Loucy (cell line): ENCODE measurements at regions not wholly inside any gene's neighbourhood (a gene's known extent, or its start where the extent isn't known, plus 50 kb on each side); places are given as distances from the start of the nearest gene placed in this dataset.

Experiments used
- H2AFZ ChIP-seq: fragments of 200-600 bp; sonication (generic); 2 replicates; pipeline ENCODE4 v1.6.0; 2016; ENCODE audit warnings: antibody characterized with exemption, mild to moderate bottlenecking, low read length, moderate library complexity
- H3F3A ChIP-seq: fragments of 200-600 bp; 2 replicates; pipeline ENCODE4 v1.6.0; 2016; ENCODE audit warnings: antibody characterized with exemption, low read depth, mild to moderate bottlenecking
- H3K27me3 ChIP-seq: fragments of 200-600 bp; sonication (generic); 2 replicates; pipeline ENCODE4 v1.6.1; 2014; ENCODE audit warnings: low read length, mild to moderate bottlenecking; ENCODE audit not compliant: insufficient read depth, poor library complexity, severe bottlenecking
- H3K36me3 ChIP-seq: fragments of 200-600 bp; sonication (generic); 2 replicates; pipeline ENCODE4 v1.6.1; 2016; ENCODE audit warnings: low read length; ENCODE audit not compliant: insufficient read depth
- H3K4me1 ChIP-seq: fragments of 200-600 bp; sonication (generic); 2 replicates; pipeline ENCODE4 v1.5.1; 2014; ENCODE audit warnings: low read length, mild to moderate bottlenecking; ENCODE audit not compliant: insufficient read depth, poor library complexity, severe bottlenecking
- H3K4me2 ChIP-seq: fragments of 200-600 bp; sonication (generic); 2 replicates; pipeline ENCODE4 v1.6.0; 2014; ENCODE audit warnings: antibody characterized with exemption, low read length, low read depth, mild to moderate bottlenecking; ENCODE audit not compliant: poor library complexity, severe bottlenecking
- H3K4me3 ChIP-seq: fragments of 200-600 bp; sonication (generic); 2 replicates; pipeline ENCODE4 v1.5.1; 2014; ENCODE audit warnings: low read length, mild to moderate bottlenecking, mixed read lengths; ENCODE audit not compliant: poor library complexity, severe bottlenecking
- H3K79me2 ChIP-seq: fragments of 200-600 bp; sonication (generic); 2 replicates; pipeline ENCODE4 v1.6.1; 2014; ENCODE audit warnings: low read length; ENCODE audit not compliant: insufficient read depth
- H3K9ac ChIP-seq: fragments of 200-600 bp; sonication (generic); 2 replicates; pipeline ENCODE4 v1.6.0; 2014; ENCODE audit warnings: mild to moderate bottlenecking, low read depth, low read length, moderate library complexity; ENCODE audit not compliant: poor library complexity, severe bottlenecking
- H3K9me2 ChIP-seq: fragments of 200-600 bp; sonication (generic); replicated peaks from 2 replicates; pipeline ENCODE4 v1.6.1; 2016; ENCODE audit warnings: low read depth, low read length, mixed read lengths
- H3K9me3 ChIP-seq: fragments of 200-600 bp; sonication (generic); 2 replicates; pipeline ENCODE4 v1.6.1; 2014; ENCODE audit warnings: mild to moderate bottlenecking, antibody characterized with exemption, low read length, low read depth; ENCODE audit not compliant: insufficient read depth
- H4K20me1 ChIP-seq: fragments of 200-600 bp; sonication (generic); 2 replicates; pipeline ENCODE4 v1.6.0; 2014; ENCODE audit warnings: antibody characterized with exemption, low read length, mild to moderate bottlenecking; ENCODE audit not compliant: insufficient read depth, poor library complexity, severe bottlenecking
- EZH2phosphoT487 ChIP-seq: fragments of 200-600 bp; IDR thresholded peaks from 2 replicates; pipeline ENCODE4 v1.6.1; 2018; ENCODE audit warnings: antibody characterized with exemption, mild to moderate bottlenecking, moderate library complexity, borderline replicate concordance
- TF ChIP-seq, protein P1 (sequence below): fragments of 200-600 bp; sonication (generic); conservative IDR thresholded peaks from 2 replicates; pipeline ENCODE4 v1.5.1; 2014; ENCODE audit warnings: mild to moderate bottlenecking, antibody characterized with exemption, low read length

DNA sequence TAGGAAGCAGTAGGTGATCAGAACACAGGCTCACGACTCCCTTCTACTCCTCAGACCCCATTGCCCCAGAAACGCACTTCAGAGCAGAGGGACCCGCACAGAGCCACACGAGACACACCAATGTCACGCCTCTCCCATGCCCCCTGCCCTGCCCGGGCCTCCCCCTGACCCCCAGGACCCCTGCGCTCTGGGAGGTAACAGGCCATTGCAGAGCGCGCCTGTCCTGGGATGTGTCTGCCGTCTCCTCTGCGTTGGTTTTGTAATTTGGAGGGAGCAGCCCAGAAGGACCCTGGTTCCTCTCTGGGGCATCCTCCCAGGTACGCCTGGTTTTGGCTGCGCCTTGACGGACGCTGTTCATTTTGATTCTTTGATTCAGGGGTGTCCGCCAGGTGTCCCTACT lies 85.4 kb downstream of the UNCX start:
- no peak overlapping the region for H2AFZ ChIP-seq
- no peak overlapping the region for H3K9ac ChIP-seq
- H3K79me2 ChIP-seq: no peaks in the 10 kb centered on the region
- no peak overlapping the region for H3K4me3 ChIP-seq
- H3K27me3 ChIP-seq: no peaks in the 10 kb centered on the region
- H3K9me3 ChIP-seq: no peaks in the 10 kb centered on the region
- no peaks in the 10 kb centered on the region for H3K9me2 ChIP-seq
- H3K36me3 ChIP-seq: no peaks in the 10 kb centered on the region
- H3K4me1 ChIP-seq: no peaks in the 10 kb centered on the region
- no peaks in the 10 kb centered on the region for H4K20me1 ChIP-seq
- no peak overlapping the region for H3K4me2 ChIP-seq
- TF ChIP-seq, protein P1, sequence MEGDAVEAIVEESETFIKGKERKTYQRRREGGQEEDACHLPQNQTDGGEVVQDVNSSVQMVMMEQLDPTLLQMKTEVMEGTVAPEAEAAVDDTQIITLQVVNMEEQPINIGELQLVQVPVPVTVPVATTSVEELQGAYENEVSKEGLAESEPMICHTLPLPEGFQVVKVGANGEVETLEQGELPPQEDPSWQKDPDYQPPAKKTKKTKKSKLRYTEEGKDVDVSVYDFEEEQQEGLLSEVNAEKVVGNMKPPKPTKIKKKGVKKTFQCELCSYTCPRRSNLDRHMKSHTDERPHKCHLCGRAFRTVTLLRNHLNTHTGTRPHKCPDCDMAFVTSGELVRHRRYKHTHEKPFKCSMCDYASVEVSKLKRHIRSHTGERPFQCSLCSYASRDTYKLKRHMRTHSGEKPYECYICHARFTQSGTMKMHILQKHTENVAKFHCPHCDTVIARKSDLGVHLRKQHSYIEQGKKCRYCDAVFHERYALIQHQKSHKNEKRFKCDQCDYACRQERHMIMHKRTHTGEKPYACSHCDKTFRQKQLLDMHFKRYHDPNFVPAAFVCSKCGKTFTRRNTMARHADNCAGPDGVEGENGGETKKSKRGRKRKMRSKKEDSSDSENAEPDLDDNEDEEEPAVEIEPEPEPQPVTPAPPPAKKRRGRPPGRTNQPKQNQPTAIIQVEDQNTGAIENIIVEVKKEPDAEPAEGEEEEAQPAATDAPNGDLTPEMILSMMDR: no peak
- H3F3A ChIP-seq: no peaks in the 10 kb centered on the region

DNA sequence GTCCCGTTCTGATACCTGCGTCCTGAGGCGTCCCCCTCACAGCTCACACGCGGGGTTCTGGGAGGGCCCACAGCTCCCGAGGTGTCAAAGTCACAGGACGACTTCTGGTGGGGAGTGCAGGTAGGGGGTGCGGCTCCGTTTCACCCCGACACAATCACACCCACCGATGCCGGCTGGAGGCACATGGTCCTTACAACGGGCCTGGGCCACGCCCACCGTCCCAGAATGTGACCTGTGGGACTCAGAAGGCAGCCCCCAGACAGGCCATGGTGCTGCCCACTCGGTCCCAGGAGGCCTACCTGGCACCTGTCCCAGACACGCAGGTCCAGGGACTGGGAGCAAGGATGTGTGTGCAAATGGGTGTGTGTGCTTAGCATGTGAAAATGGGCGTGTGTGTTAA lies 86.0 kb downstream of the UNCX start:
- no peaks in the 10 kb centered on the region for H4K20me1 ChIP-seq
- no peaks in the 10 kb centered on the region for H3K36me3 ChIP-seq
- no peaks in the 10 kb centered on the region for H3K27me3 ChIP-seq
- H3K4me2 ChIP-seq: no peak overlapping the region
- no peaks in the 10 kb centered on the region for H3K9me2 ChIP-seq
- no peaks in the 10 kb centered on the region for H3F3A ChIP-seq
- H3K4me3 ChIP-seq: no peak overlapping the region
- no peaks in the 10 kb centered on the region for H3K79me2 ChIP-seq
- no peak overlapping the region for H3K9ac ChIP-seq
- H3K4me1 ChIP-seq: no peaks in the 10 kb centered on the region
- H2AFZ ChIP-seq: no peak overlapping the region
- TF ChIP-seq, protein P1: no peak
- TF ChIP-seq EZH2phosphoT487: no peak
- H3K9me3 ChIP-seq: no peaks in the 10 kb centered on the region

DNA sequence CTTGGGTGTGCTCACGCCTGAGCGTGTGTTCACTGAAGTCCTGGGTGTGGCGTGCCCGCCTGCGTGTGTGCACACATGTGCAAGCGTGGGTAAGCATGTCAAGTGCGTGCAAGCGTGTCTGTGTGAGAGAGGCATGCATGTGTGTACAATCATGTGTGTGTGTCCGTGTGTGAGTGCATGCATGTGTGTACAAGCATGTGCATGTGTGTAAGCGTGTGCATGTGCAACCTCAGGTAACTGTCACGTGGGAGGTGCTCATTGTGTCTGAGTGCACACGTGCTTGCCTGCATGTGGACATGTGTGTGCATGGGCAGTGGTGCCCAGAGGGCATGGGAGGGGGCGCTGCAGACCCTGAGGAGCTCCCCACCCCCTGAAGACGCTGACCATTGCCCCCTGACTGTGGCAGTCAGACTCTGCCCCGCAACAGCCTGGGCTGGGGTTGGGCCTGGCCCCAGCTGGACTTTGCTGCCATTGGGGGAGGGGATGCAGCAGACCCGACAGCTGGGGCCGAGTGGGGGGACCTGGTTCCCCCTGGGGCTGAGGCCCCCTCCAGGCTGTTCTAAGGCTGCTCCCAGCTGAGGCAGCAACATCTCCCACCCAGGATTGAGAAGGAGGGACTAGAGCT lies 88.1 kb downstream of the UNCX start:
- no peak overlapping the region for H3K9ac ChIP-seq
- H3K27me3 ChIP-seq: no peaks in the 10 kb centered on the region
- no peak overlapping the region for H3K4me2 ChIP-seq
- no peaks in the 10 kb centered on the region for H3K4me1 ChIP-seq
- H3K36me3 ChIP-seq: no peaks in the 10 kb centered on the region
- H2AFZ ChIP-seq: no peak overlapping the region
- no peaks in the 10 kb centered on the region for H3F3A ChIP-seq
- H3K4me3 ChIP-seq: no peak overlapping the region
- H3K9me2 ChIP-seq: no peaks in the 10 kb centered on the region
- H4K20me1 ChIP-seq: no peaks in the 10 kb centered on the region
- TF ChIP-seq, protein P1: no peak
- TF ChIP-seq EZH2phosphoT487: no peak
- no peaks in the 10 kb centered on the region for H3K9me3 ChIP-seq
- no peaks in the 10 kb centered on the region for H3K79me2 ChIP-seq
